Trophoblast cell (in vitro differentiated cells and primary cell): ENCODE measurements at regions not wholly inside any gene's neighbourhood (a gene's known extent, or its start where the extent isn't known, plus 50 kb on each side); places are given as distances from the start of the nearest gene placed in this dataset.

Source experiments
- DNase-seq, 2 donors: peaks; one replicate each; pipeline ENCODE4 v3.0.0-alpha.2; 2016
- H2AFZ ChIP-seq: 2 replicates; pipeline ENCODE4 v1.6.1; 2013; ENCODE audit warnings: low read length, moderate library complexity, mild to moderate bottlenecking; ENCODE audit not compliant: insufficient read depth, poor library complexity
- H2AK5ac ChIP-seq: 2 replicates; pipeline ENCODE4 v1.6.1; 2013; ENCODE audit warnings: mild to moderate bottlenecking, low read length
- H2BK120ac ChIP-seq: 2 replicates; pipeline ENCODE4 v1.6.1; 2013; ENCODE audit warnings: low read length, mild to moderate bottlenecking, moderate library complexity; ENCODE audit not compliant: insufficient read depth, poor library complexity
- H2BK12ac ChIP-seq: 2 replicates; pipeline ENCODE4 v1.6.1; 2013; ENCODE audit warnings: mild to moderate bottlenecking, low read length, moderate library complexity
- H2BK5ac ChIP-seq: 2 replicates; pipeline ENCODE4 v1.6.1; 2013; ENCODE audit warnings: low read length, low read depth, moderate library complexity, mild to moderate bottlenecking; ENCODE audit not compliant: poor library complexity
- H3K14ac ChIP-seq: 2 replicates; pipeline ENCODE4 v1.6.1; 2013; ENCODE audit warnings: mild to moderate bottlenecking, low read length
- H3K18ac ChIP-seq: 2 replicates; pipeline ENCODE4 v1.6.1; 2013; ENCODE audit warnings: mild to moderate bottlenecking, low read length
- H3K23ac ChIP-seq: 2 replicates; pipeline ENCODE4 v1.6.1; 2013; ENCODE audit warnings: low read length
- H3K27ac ChIP-seq: 2 replicates; pipeline ENCODE4 v1.5.1; 2013; ENCODE audit warnings: low read depth, mild to moderate bottlenecking, inconsistent platforms, low read length, moderate library complexity
- H3K27me3 ChIP-seq: 2 replicates; pipeline ENCODE4 v1.6.1; 2013; ENCODE audit warnings: inconsistent platforms, mild to moderate bottlenecking, low read length, moderate library complexity; ENCODE audit not compliant: insufficient read depth
- H3K36me3 ChIP-seq, 2 experiments: 1 replicate in 1 of 2; 2 replicates in 1 of 2; pipeline ENCODE4 v1.6.1; 2013; ENCODE audit warnings: low read length in 2 of 2, mild to moderate bottlenecking in 2 of 2, moderate library complexity in 1 of 2; ENCODE audit not compliant: insufficient read depth in 2 of 2, control insufficient read depth in 1 of 2
- H3K4ac ChIP-seq: 2 replicates; pipeline ENCODE4 v1.6.1; 2013; ENCODE audit warnings: low read depth, mild to moderate bottlenecking, low read length, moderate library complexity
- H3K4me1 ChIP-seq, 2 experiments: 1 replicate in 1 of 2; 2 replicates in 1 of 2; pipeline ENCODE4 v1.6.1; 2013; ENCODE audit warnings: low read length in 2 of 2, mild to moderate bottlenecking in 2 of 2, moderate library complexity in 1 of 2; ENCODE audit not compliant: insufficient read depth in 2 of 2, control insufficient read depth in 1 of 2
- H3K4me2 ChIP-seq: 2 replicates; pipeline ENCODE4 v1.6.1; 2013; ENCODE audit warnings: inconsistent platforms, mild to moderate bottlenecking, low read length, moderate library complexity
- H3K4me3 ChIP-seq: 2 replicates; pipeline ENCODE4 v1.5.1; 2013; ENCODE audit warnings: mild to moderate bottlenecking, low read depth, low read length, inconsistent platforms
- H3K79me1 ChIP-seq: one replicate; pipeline ENCODE4 v1.6.1; 2013; ENCODE audit warnings: low read length
- H3K79me2 ChIP-seq: 2 replicates; pipeline ENCODE4 v1.6.1; 2013; ENCODE audit warnings: low read length, mild to moderate bottlenecking; ENCODE audit not compliant: control insufficient read depth, insufficient read depth, poor library complexity
- H3K9ac ChIP-seq: 2 replicates; pipeline ENCODE4 v1.6.1; 2013; ENCODE audit warnings: mild to moderate bottlenecking, low read length
- H3K9me3 ChIP-seq: 2 replicates; pipeline ENCODE4 v1.6.1; 2013; ENCODE audit warnings: low read depth, mild to moderate bottlenecking, control low read depth, inconsistent platforms, low read length; ENCODE audit not compliant: insufficient read depth
- H4K12ac ChIP-seq: 2 replicates; pipeline ENCODE4 v1.6.1; 2013; ENCODE audit warnings: low read depth, mild to moderate bottlenecking, low read length, moderate library complexity
- H4K8ac ChIP-seq: 2 replicates; pipeline ENCODE4 v1.6.1; 2013; ENCODE audit warnings: low read depth, mild to moderate bottlenecking, low read length, moderate library complexity
- H4K91ac ChIP-seq: one replicate; pipeline ENCODE4 v1.6.1; 2013; ENCODE audit warnings: low read depth, mild to moderate bottlenecking, low read length, moderate library complexity
- WGBS: extraction: QIAGEN DNeasy Blood & Tissue Kit; methylation state at CpG from one replicate; pipeline ENCODE4 v1.1.7; 2013; ENCODE audit warnings: missing lambda C conversion rate; ENCODE audit not compliant: insufficient read length, insufficient coverage; ENCODE audit errors: extremely low coverage; 5-methylcytosine and 5-hydroxymethylcytosine counted together

DNA sequence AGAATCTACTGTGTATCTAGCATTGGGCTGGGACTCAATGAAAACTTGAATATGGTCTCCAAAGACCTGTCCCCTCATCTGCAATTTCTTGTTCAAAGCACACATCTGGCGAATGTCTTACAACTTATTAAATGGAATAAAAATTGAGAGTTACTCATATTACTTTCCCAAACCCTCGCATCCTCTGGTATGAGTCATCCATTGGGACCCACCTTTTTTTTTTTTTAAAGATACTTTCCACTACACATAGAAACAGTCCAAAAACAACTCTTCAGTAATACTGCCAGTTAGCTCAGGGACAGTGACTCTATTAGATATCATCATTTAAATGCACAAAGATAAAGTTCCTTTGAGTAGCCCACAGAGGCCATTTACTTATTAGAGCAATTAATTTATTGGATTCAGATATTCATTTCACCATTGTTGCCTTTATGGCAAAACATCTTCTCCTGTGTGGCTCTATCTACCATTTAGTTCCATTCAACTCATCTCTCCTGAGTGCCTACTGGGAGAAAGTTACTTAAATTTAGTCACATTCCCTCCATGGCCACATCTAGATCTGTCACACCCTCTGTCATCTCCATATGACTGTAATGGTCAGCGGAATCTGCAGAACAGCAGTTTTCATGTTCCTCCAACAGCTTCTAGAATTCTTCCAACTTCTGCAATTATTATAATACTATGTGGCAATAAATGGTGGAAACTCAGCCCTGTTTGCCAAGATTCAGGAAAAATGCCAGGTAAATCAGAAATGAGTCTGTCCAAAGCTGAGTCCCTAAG, 77.9 kb upstream of the ARHGEF3 start:
- no CpG with 5 or more reads among the region's 3 CpGs for WGBS
- H3K4me1 ChIP-seq = no peaks in the 10 kb centered on the region

DNA sequence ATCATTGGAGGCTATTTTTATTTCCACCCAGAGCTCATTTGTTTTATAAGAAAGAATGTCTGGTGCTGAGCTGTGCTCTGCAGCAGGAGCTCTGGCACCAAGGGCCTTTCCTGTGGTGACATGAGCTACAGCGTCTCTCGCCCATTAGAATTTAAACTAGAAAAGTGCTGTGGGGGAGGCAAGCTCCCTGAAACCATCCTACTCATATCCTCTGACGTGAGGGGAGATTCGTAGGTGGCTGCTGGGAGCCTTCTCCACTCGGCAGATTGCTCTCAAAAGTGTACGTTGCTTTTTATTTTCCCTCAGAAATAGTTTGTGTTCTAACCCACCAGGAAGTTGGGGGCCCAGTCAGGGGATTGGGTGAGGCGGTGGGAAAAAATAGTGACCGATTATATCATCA, 76.3 kb upstream of the ARHGEF3 start:
- H3K4me3 ChIP-seq = no peak overlapping the region
- H3K9ac ChIP-seq = no peak overlapping the region
- H3K4me1 ChIP-seq = no peaks in the 10 kb centered on the region
- H3K79me2 ChIP-seq = no peaks in the 10 kb centered on the region
- H3K23ac ChIP-seq = no peak overlapping the region
- no peak overlapping the region for H2AFZ ChIP-seq
- no peaks in the 10 kb centered on the region for H3K79me1 ChIP-seq
- H3K36me3 ChIP-seq = peaks cover 0 to 2% of the 10 kb centered on the region in 2 experiments
- no peak overlapping the region for H2BK5ac ChIP-seq
- no peak overlapping the region for H4K91ac ChIP-seq
- H4K12ac ChIP-seq = no peak overlapping the region
- H2AK5ac ChIP-seq = no peak overlapping the region
- H3K4me2 ChIP-seq = no peak overlapping the region
- no peaks in the 10 kb centered on the region for H3K27me3 ChIP-seq
- H2BK12ac ChIP-seq = no peak overlapping the region
- no peaks in the 10 kb centered on the region for H3K9me3 ChIP-seq
- no peak overlapping the region for H3K27ac ChIP-seq
- DNase-seq = no peak
- no peak overlapping the region for H4K8ac ChIP-seq
- no peak overlapping the region for H3K14ac ChIP-seq
- no peak overlapping the region for H3K18ac ChIP-seq
- WGBS = no CpG with 5 or more reads among the region's 8 CpGs
- no peak overlapping the region for H2BK120ac ChIP-seq
- no peak overlapping the region for H3K4ac ChIP-seq

More for the DNA sequence above, 77.9 kb upstream of the ARHGEF3 start:
- H3K27me3 ChIP-seq = no peaks in the 10 kb centered on the region
- no peak overlapping the region for H2BK12ac ChIP-seq
- DNase-seq = no peak
- H3K79me1 ChIP-seq = no peaks in the 10 kb centered on the region
- no peaks in the 10 kb centered on the region for H3K9me3 ChIP-seq
- no peak overlapping the region for H3K4ac ChIP-seq
- no peak overlapping the region for H3K14ac ChIP-seq
- H3K4me3 ChIP-seq = no peak overlapping the region
- H4K8ac ChIP-seq = no peak overlapping the region
- no peak overlapping the region for H2BK5ac ChIP-seq
- no peak overlapping the region for H2AFZ ChIP-seq
- H3K18ac ChIP-seq = no peak overlapping the region
- H2AK5ac ChIP-seq = no peak overlapping the region
- H3K36me3 ChIP-seq = peaks cover 0 to 2% of the 10 kb centered on the region in 2 experiments
- no peak overlapping the region for H3K4me2 ChIP-seq
- H3K9ac ChIP-seq = no peak overlapping the region
- H2BK120ac ChIP-seq = no peak overlapping the region
- H3K23ac ChIP-seq = no peak overlapping the region
- H3K27ac ChIP-seq = no peak overlapping the region
- no peak overlapping the region for H4K91ac ChIP-seq
- H3K79me2 ChIP-seq = no peaks in the 10 kb centered on the region
- H4K12ac ChIP-seq = no peak overlapping the region

DNA sequence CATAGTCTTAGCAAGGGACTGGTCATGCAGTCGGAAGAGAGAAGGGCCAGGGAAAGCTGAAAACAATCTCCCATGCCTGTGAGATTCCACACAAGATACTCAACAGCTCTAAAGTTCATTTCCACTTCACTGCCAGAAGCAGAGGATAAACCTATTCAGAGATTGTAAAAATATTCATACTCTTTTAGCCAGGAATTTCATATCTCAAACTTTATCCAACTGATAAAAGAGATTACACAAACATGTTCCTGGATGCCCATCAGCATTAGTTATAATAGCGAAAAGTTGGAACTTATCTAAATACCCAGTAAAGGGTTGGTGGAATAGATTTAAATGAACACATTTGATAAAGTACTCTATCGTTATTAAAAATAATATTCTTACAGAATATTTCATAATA, 75.2 kb upstream of the ARHGEF3 start:
- H3K27ac ChIP-seq = no peak overlapping the region
- no peak overlapping the region for H4K12ac ChIP-seq
- no peak overlapping the region for H2AFZ ChIP-seq
- H3K79me2 ChIP-seq = no peaks in the 10 kb centered on the region
- H3K14ac ChIP-seq = no peak overlapping the region
- no peak for DNase-seq
- H3K4ac ChIP-seq = no peak overlapping the region
- no peak overlapping the region for H2BK5ac ChIP-seq
- H3K9ac ChIP-seq = no peak overlapping the region
- H3K79me1 ChIP-seq = no peaks in the 10 kb centered on the region
- no peak overlapping the region for H2BK12ac ChIP-seq
- H3K36me3 ChIP-seq = peaks cover 0 to 2% of the 10 kb centered on the region in 2 experiments
- H4K91ac ChIP-seq = no peak overlapping the region
- peaks cover 2% of the 10 kb centered on the region for H3K9me3 ChIP-seq
- H3K18ac ChIP-seq = no peak overlapping the region
- H3K4me1 ChIP-seq = no peaks in the 10 kb centered on the region
- no CpG with 5 or more reads among the region's 3 CpGs for WGBS
- no peak overlapping the region for H3K4me2 ChIP-seq
- no peak overlapping the region for H4K8ac ChIP-seq
- H3K23ac ChIP-seq = no peak overlapping the region
- no peak overlapping the region for H2BK120ac ChIP-seq
- H3K4me3 ChIP-seq = no peak overlapping the region
- no peak overlapping the region for H2AK5ac ChIP-seq
- no peaks in the 10 kb centered on the region for H3K27me3 ChIP-seq

DNA sequence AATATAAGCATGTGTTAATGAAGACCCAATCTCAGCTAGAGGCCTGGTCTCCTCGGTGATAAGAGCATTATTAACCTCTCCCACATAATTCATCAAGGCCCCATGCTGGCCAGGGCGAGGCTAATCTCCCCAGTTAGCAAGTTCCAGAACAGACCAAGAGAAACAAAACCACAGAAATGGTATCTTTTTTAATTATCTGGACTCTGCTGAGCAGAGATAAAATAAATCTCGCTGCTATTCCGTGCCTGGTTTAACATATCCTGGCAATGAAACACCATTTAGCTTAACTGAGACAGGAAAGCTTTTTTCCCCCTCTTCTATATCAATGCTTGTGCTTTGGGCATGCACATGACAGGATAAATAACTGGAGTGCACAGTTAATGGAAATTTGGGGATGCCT, 72.5 kb upstream of the ARHGEF3 start:
- Histone ChIP-seq H3K4ac (no peak overlapping the region), H2BK5ac (no peak overlapping the region), H2AK5ac (no peak overlapping the region), H3K4me2 (no peak overlapping the region), H4K8ac (no peak overlapping the region), H3K9ac (no peak overlapping the region), H3K9me3 (peaks cover 2% of the 10 kb centered on the region), H2BK12ac (no peak overlapping the region), H4K12ac (no peak overlapping the region), H3K23ac (no peak overlapping the region), H3K27me3 (no peaks in the 10 kb centered on the region), H3K27ac (no peak overlapping the region), H3K79me1 (no peaks in the 10 kb centered on the region), H2AFZ (no peak overlapping the region), H3K79me2 (no peaks in the 10 kb centered on the region), H3K4me3 (no peak overlapping the region), H2BK120ac (no peak overlapping the region), H3K14ac (no peak overlapping the region), H3K18ac (no peak overlapping the region), H3K36me3 (no peaks in the 10 kb centered on the region), H4K91ac (no peak overlapping the region), H3K4me1 (no peaks in the 10 kb centered on the region)
- WGBS = no CpG with 5 or more reads among the region's 4 CpGs
- no peak for DNase-seq
